AG09319 (cell line): ENCODE measurements at regions not wholly inside any gene's neighbourhood (a gene's known extent, or its start where the extent isn't known, plus 50 kb on each side); places are given as distances from the start of the nearest gene placed in this dataset.

Experiments used
- DNase-seq: peaks from one replicate; pipeline ENCODE4 v3.0.0-alpha.2; 2010; ENCODE audit warnings: low read depth; ENCODE audit errors: extremely low read depth
- TF ChIP-seq, protein P1 (sequence below): IDR thresholded peaks from 2 replicates; pipeline ENCODE4 v1.5.1; 2011; ENCODE audit warnings: low read depth, mild to moderate bottlenecking, inconsistent platforms, low read length, moderate library complexity

DNA sequence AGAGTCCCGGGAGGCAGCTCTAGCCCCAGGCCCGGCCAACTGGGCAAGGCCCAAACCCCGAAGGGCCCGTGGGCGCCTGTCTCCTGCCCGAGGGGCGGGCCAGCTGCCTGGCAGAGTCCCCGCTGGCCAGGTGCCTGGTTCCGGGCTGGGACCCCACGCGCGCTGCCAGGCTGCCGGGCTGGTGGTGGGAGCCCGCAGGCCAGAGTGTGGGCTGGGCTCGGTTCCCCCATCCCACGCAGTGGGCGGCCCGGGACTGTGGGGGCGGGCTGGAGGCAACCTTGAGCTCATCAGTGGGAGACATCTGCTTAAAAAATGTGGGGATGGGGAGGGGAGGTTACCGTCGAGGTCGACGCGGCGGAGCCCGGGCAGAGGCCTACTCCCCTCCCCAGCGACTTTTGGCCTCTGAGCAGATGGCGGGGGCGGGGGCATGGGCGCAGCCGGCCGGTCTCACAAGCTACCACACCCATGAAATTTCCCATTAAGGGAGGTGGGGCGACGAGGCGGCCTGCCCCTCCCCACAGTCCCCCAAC lies 176.4 kb upstream of the GSE1 start:
- DNase-seq = no peak
- TF ChIP-seq, protein P1, sequence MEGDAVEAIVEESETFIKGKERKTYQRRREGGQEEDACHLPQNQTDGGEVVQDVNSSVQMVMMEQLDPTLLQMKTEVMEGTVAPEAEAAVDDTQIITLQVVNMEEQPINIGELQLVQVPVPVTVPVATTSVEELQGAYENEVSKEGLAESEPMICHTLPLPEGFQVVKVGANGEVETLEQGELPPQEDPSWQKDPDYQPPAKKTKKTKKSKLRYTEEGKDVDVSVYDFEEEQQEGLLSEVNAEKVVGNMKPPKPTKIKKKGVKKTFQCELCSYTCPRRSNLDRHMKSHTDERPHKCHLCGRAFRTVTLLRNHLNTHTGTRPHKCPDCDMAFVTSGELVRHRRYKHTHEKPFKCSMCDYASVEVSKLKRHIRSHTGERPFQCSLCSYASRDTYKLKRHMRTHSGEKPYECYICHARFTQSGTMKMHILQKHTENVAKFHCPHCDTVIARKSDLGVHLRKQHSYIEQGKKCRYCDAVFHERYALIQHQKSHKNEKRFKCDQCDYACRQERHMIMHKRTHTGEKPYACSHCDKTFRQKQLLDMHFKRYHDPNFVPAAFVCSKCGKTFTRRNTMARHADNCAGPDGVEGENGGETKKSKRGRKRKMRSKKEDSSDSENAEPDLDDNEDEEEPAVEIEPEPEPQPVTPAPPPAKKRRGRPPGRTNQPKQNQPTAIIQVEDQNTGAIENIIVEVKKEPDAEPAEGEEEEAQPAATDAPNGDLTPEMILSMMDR = no peak

DNA sequence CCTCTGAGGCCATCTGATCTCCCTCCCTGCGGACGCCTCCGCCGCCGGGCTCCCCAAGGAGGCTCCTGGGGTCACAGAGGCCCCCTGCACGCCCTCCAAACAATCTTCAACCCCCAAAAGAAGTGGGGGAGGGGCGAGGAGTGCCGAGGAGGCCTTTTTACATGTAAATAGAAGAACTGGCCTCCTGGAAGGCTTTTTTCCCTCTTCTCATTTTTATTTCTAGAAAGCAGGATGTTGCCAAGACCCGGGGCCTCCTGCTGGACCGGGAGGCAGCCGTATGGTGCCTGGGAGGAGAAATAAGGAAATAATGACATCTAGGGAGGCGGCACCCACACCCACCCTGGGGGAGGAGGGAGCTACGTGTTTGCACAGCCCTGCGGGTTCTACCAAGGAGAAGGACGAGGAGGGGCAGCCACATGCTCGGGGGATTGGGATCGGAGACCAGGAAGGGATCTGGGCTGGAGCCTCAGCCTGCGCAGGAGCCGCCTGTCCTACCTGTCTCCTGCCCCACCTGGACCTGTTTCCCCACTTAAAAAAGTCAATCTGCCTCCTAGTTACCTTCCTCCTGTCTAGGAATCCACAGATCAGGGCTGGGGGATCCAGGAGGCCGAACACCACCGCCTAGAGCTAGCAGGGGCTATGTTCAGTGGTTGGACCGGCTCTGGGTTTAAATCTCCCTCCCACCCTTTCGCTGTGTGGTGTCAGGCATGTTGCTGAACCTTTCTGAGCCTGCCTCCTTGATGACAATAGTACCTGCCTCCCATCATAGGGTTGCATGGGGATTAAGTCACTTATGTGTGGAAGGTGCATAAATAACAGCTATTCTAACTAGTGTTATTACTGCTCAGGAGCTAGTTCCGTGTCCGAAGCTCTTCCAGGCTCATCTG lies 175.7 kb upstream of the GSE1 start:
- TF ChIP-seq, protein P1 = no peak
- no peak for DNase-seq

DNA sequence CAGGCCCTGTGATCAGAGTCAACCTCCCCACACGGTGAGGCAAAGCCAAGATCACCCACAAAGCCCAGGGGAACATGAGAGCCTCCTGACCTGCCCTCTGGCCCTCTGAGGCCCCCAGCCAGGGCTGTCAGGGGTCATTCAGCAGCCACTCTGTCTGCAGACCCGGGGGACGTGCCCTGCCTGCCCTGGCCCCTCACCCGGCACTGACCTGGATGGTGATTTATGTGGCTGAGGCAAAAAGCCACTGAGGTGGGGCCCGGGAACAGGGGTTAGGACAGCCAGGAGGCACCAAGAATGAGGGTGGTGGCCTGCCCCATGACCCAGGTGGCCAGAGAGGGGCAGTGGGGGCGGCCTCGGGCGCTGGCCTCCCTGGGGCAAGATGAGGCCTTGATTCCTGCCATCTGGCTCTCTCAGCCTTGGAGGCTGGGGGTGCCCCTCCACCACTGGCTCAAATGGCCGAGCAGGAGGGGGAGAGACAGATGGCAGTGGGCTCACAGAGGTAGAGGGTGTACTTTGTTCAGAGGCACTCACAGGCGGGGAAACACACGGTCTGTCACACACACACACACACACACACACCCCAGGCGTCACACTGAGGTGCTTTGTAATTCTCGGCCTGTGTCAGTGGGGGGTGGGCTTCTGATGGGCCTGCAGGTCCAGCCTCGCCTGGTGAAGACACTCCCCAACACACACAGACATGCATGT lies 174.0 kb upstream of the GSE1 start:
- no peak for DNase-seq
- TF ChIP-seq, protein P1 = no peak

DNA sequence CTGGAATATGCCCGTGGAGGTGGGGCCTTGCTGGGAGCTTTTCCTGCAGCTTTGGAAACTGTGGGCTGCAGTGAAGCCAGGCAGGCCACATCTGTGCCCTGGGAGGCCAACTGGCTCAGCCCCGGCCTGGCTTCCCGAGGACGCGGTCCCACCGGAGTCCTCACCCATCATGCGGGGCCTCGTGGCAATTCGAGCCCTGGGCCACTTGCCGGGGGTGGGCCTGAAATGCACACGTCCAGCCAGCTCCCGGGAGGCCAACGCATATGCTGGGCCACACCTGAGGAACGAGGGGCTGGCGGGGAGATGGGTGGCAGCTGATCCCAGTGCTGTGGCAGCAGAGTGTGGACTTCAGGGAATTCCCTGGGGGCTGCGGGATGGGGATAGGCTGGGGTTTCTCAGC lies 172.4 kb upstream of the GSE1 start:
- TF ChIP-seq, protein P1 = no peak
- DNase-seq = no peak

DNA sequence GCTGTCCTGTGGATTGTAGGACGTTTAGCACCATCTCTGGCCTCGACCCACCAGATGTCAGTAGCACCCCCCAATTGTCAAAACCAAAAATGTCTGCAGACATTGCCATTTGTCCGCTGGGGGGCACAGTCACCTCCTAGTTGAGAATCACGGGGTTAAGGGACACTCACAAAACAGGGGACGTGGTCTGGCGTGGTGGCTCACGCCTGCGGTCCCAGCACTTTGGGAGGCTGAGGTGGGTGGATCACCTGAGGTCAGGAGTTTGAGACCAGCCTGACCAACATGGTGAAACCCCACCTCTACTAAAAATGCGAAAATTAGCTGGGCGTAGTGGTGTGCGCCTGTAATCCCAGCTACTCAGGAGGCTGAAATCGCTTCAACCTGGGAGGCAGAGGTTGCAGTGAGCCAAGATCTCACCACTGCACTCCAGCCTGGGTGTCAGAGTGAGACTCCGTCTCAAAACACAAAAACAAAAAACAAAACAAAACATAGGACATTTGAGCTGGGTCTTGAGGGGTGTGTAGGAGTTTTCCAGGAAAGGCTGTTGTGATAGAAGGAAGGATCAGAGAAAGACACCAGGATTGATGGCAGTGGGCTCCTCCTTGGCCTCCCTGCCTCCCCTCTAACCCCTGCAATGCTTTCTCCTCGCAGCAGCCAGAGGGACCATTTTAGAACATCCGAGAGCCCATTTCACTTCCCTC lies 171.8 kb upstream of the GSE1 start:
- no peak for DNase-seq

DNA sequence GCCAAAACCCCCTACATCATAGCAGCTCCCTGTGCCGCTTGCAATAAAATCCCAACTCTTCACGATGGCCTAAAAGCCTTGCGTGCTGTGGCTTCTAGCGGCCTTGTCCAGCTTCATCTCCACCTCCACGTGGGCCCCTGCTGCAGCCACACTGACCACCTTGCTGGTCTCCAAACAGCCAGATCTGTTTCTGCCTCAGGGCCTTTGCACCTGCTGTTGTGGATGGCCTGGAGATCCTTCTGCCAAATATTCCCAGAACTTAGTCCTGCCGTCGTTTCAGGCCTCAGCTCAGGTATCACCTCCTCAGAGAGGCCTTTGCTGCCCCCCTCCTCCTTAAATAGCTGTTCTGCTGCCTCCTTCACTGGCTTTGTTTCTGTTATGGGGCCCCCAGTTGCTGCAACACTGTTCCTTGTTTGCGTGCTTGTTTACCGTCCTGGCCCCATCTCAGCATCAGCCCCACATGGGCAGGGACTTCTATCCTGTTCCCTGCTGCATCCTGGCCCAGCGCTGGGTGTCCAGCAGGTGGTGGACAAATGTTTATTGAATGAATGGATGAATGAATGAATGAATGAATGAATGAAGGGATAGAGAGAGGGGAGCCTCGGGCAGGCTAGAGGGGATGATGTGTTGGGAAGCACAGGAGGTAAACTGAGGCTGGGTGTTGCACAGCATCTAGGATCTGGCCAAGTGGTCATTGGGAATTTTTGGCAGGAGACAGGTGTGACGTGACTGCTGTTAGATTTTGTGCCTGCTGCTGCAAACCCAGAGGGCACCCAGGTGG lies 171.0 kb upstream of the GSE1 start:
- TF ChIP-seq, protein P1 = no peak
- no peak for DNase-seq

More for the DNA sequence above, 171.8 kb upstream of the GSE1 start:
- TF ChIP-seq, protein P1 = no peak
